GM18507 (cell line): ENCODE measurements at regions not wholly inside any gene's neighbourhood (a gene's known extent, or its start where the extent isn't known, plus 50 kb on each side); places are given as distances from the start of the nearest gene placed in this dataset.

Experiments
- DNase-seq: peaks from one replicate; pipeline ENCODE4 v3.0.0; 2011; ENCODE audit warnings: low read depth; ENCODE audit not compliant: insufficient read length; ENCODE audit errors: extremely low spot score
- FAIRE-seq: peaks from 2 replicates; lab custom pipeline; 2011; peaks lifted over from hg19 to GRCh38; lab: Jason Lieb, UNC

DNA sequence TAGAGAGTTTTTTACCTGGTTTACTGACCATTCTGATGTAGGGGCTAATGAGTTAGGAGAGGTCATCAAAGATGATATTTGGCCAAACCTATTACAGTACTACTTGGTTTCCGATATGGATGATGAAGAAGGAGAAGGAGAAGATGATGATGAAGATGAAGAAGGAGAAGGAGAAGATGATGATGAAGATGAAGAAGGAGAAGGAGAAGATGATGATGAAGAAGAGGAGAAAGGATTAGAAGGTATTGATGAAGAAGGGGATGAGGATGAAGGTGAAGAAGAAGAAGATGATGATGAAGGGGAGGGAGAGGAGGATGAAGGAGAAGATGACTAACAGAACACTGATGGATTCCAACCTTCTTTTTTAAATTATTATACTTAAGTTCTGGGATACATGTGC is 196.6 kb downstream of the TMX1 start:
- FAIRE-seq (no peak), DNase-seq (no peak)

DNA sequence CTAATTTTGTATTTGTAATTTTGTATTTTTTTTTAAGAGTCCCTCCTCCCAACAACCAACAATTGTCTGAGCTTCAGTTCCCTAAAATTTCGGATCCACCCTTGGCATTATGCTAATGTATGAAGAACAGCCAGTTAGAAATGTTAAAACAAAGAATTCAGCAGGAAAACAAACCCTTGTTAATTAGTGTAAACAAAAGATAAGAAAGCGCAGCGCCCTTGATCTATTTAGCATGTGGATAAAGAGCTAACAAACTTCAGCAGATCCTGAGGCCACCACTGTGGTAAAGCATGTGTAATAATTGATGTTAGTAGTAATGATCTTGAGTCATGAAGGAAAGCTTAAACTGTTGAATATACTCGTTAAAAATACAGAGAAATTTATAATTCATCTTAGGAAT is 199.8 kb downstream of the TMX1 start:
- no peak for FAIRE-seq
- no peak for DNase-seq

DNA sequence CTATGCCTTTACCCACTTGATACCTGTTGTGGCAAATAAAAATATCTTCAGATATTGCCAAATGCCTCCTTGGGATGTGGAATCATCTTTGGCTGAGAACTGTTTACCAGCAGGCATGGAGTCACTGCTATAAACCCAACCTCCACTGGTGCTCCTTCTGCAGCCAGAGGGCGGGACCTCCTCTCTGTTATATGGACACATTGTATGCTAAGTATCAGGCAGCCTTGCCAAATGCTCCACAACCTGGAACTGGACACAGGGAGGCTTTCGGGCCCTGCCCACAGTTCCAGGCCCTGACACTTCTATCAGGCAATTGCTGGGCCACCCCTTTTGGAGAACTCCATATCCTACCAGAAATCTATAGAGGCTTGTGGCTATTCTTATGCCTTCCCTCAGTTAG is 201.0 kb downstream of the TMX1 start:
- DNase-seq (no peak), FAIRE-seq (no peak)

DNA sequence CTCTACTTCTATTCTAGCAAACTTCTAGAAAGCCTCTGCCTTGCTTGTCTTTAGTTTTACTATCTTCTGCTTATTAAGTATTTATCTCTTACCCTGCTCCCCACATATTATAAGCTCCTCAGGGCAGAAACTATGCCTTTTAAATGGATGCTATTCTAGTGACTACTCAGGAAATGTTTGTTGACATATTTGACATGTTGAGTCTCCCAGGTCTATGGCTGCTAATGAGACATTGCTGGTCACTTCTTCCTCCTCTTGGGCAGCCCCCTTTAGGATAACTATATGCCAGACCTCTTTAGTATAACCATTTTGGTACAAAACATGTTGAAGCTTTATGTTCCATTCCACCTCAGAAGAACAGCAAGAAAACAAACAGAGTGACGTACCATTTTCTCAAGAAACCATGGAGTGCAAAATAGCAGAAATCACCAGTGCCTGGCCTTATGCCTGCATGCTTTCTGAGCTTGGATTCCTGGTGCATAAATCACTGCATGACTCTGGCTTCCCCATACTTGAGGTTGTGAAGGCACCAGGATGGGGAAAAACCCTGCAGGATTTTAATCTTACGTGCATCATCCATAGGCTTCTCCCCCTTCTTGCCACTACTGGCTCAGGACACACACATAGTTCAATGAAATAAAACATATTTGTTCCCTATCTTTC is 202.6 kb downstream of the TMX1 start:
- DNase-seq = no peak

DNA sequence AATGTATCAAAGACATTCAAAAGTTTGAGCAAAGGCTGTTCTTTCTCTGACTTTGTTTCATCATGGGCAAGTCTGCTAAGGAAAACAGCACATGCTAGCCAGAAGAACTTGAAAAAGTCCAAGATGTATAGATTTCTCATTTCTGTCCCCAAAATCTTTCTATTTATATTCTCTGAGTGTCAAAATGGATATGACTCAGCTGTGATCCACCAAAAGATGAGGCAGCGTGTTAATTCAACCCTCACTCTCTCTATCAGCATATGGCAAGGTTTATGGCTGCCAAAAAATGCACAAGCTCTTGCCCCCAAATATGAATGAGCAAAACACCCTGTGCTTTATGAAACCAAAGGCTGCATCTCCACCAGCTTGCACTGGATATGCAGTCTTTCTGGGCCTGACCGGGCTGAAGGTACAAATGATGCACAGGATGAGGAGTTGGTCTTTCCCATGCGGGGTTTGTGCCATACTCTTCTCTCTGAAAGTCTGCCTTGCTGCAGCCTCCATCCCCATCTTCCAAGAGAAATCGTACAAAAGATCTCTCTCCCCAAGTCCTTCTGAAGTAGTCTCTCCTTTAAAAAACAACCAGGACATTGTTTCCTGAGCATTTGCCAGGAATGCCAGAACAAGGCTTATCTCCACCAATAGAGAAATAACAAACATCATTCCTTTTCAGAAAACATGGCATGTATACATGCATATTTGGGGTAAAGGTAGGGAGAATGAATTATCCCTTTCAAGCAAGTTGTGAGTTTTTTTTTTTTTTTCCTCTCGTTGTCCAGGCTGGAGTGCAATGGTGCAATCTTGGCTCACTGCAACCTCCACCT is 203.4 kb downstream of the TMX1 start:
- FAIRE-seq = no peak
- DNase-seq = no peak

More for the DNA sequence above, 202.6 kb downstream of the TMX1 start:
- FAIRE-seq = no peak

DNA sequence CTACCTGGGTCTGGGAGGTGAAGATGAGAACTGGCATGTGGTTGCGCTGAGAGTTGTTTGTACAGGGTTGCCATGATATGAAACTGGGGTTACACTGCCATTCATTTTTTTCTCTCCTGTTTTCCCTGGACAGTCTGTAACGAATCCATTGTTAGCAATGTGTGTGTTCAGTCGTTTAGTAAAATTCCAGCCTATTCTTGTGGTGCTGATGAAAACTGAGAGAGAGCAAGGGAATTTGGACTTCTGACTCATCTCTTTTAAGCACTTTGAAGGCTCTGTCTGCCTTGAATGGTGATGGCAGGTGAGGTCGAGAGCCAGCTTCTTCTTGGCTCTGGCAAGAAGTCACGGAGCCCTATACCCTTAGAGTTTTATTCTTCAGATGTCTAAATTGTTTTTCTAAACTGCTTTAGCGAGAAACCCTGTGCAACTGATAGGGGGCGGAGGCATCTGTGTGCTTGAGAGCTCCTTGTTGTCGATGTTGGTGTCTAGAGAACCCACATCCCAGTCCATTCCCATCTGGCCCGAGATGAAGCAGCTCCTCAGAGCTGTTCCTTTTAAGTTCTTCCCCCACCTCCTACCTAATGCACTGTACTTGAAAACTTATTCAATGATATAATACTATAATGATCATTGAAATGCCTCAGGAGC is 204.4 kb downstream of the TMX1 start:
- DNase-seq (no peak), FAIRE-seq (no peak)

DNA sequence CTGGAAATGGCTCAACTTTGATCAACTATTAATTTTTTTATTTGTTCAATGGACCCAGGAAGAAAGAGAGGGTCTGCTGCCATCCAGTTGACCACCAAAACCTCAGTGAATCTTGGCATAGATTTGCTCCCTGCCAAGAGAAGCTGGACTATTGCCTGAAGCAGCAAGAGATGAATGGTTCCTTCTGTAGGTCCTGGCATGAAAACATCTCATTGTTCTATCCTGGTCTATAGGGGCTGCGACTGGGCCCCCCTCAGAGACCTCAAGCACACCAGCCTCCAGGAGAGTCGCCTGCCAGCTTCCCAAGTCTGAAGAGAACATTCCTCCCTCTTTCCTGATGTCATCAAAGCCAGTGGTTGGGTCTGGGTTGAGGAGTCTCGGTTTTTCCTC is 204.9 kb downstream of the TMX1 start:
- DNase-seq (no peak), FAIRE-seq (no peak)

DNA sequence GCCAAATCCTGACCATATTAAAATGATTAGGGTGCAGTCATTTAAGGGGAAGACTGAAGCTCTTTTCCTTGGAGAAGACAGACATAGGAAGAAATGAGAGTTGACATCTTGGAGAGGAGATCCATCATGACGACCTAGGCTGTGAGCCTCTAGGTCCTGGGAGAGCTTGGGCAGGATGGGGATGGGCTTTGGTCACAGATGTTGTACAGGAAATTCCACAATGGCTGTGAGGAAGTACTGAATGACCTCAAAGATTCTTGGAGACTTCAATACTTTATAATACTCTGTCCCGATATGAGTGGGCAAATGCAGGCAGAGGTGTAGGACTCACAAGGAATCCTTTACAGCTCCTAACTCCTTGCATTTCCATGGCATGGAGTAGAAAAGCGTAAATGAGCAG is 204.9 kb upstream of the FRMD6 start:
- FAIRE-seq (no peak), DNase-seq (no peak)

DNA sequence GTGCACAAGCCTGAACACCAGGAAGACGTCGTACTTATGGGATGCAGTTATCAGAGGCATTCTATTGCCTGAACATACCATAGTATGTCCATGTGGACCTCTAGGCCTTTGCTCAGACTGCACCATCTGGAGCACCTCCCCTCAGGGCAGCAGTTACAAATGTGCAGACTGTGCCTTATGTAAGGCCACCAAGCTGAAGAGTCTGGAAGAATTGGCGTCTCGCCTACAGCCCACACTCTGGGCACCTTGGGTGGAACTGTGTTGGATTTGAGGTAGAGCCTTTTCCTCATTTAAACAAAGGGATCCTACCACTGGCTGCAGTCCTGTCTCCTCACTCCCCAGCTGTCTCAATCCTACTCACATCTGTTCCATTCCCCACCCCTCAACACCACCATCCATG is 204.3 kb upstream of the FRMD6 start:
- no peak for DNase-seq
- no peak for FAIRE-seq

DNA sequence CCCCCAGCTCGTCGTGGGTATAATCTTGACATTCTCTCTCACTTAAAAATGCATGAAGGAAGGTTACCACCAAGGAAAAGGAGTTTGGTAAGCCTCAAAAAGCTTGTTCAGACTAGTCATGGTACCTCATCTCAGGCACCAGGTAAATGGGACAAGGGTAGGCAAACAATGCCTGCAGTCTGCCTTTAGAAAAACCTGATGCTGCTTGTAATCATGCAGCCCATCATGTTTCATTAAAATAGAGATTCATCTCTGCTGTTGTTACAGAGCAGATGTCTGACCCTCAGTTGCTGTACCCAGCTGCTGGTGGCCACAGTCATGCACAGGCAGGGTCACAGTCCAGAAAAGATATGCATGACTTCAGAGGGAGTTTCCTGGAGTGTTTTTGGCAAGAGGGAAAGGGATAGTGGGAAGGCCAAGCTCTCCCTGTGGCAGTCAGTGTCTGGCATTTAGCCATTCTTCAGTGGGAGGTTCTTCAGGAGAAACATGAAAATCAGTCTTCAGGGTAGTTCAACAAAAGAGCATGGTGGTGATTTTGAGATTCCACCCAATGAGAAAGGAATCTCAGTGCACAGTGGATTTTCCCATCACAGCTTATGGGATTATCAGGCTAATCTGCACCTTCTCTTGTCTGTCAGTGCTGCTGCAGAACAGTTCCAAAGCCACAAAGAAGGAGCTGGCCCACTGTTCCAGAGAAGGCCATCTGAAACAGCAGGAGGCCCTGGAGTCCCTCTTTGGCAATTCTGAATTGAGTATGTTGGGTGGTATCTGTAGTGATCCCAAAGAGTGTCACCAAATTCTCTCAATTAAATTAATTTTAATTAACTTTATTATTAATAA is 202.7 kb upstream of the FRMD6 start:
- FAIRE-seq = no peak
- DNase-seq = no peak

DNA sequence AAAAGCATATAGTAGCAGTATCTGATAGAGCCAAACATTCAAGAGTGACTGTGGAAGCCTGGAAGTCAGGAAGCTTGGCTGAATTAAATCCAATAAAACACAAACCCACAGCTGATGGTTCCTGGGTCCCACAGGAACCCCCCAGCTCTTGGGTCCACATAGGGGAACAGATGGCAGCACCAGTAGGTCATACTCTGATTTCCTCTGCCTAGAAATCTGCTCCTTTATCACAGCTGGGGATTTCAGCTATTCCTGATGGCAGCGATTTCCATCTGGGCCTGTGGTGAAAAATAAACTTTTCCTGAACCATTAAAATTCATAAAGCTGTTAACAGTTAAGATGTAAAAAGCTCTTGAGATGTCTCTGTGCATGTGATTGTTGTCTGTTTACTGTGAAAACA is 202.0 kb upstream of the FRMD6 start:
- FAIRE-seq (no peak), DNase-seq (no peak)

DNA sequence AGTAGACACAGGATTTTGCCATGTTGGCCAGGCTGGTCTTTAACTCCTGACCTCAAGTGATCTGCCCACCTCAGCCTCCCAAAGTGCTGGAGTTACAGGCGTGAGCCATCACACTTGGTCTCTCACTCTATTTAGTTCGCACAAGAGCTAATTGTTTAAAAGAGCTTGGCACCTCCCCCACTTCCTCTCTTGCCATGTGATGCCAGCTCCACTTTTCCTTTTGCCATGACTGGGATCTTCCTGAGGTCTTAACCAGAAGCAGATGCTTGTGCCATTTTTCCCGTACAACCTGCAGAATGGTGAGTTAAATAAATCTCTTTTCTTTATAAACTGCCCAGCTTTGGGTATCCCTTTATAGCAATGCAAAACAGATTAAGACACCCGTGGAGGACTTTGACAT is 200.1 kb upstream of the FRMD6 start:
- DNase-seq = no peak
- FAIRE-seq = no peak

DNA sequence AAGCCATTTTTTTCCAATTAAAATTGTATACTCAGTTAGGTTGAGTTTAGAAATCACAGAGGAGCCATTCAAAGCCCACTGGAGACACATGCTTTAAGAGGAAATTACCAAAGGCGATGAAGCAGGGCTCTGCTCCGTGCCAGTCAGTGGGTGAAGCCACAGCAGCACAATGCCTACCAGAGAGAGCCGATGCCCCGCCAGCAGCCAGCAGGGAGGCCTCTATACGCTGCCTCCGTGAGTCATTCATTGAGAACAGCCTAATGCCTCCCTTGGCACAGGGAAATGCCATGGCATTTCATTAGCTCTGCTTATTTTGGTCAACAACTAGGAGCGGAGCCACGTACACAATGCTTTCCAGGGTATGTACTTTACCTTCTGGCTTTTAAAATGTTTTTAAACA is 197.8 kb upstream of the FRMD6 start:
- no peak for FAIRE-seq
- DNase-seq = no peak

DNA sequence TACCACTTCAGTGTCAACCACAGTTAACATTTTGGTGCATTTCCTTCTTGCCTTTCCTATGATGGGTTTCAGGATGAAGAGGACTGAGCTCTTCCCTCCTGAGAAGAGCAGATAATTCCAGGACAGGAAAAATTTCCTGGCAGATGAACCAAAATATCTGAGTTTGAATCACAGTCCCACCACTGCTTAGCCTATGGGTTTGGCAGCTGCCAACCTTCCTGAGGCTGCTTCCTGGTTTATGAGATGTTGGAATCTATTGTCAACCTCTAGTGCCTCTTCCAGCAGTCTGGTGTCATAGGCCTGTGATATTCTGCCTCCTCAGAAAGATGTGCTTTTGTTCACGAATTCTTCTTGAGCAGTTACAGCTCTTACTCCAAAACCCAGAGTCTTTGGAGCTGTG is 197.4 kb upstream of the FRMD6 start:
- FAIRE-seq (no peak), DNase-seq (no peak)

DNA sequence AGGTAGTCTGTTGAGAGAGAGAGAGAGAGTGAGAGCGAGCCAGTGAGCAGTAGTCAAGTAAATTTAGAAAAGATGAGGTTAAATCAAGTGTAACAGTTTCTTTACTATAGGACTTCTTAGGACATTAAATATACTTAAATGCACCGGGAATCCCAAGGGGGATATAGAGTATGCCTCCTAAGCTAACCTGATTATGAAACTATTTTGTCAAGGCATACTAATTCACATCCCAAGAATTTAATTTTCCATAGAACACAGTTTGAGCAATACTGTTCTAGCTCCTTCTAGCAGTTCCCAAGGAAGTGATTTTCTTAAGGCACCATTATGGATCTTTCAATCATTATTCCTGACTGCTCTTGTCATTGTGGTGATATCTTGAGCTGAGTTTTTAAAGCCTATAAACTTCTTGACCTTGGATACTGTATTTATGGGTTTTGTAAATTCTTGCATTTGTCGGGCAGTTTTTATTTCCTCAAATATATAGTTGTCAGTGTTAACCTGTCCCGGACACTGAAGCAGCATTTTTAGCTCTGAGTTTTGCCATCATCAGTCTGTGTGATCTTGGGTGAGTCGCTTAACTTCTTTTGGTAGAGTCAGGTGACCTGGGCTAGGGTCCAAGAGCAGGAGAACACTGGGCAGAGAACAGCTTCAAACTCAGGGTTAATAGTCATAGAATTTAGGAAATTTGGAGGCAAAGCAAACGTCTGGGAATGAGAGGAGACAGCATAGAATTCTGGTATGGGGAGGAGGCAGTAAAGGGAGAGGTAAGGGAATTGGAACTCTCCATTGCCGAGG is 196.5 kb upstream of the FRMD6 start:
- DNase-seq (no peak), FAIRE-seq (no peak)

DNA sequence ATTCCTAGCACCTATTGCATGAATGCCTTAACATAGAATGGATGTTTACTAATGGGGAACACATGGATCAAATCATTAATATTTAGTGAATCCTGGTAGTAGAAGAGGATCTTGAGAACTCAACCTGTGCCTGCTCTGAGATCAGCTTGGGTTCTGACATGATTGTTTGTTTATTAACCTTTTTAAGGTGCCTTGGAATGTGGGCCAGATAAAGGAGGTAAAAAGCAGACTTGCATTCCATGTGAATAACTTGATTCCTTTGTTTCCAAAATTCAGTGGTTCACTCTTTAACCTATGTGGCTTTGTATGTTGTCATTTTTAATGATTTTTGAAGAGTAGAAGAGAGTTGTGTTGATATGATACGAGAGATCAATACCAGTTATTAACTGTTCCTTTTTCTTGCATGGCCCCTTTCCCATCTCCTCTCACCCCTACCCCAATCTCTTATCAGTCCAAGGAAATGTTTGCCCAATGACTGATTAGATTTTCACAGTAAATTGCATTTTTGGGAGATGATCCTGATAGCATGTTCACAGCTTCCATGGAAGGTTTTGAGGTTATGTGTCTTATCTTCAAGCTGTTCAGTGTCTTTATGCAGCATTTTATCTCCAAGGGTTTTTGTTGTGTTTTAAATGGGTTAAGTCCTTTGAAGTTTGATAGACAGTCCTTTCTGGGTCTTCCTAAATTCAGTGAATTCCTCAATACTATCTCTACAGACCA is 193.7 kb upstream of the FRMD6 start:
- FAIRE-seq = no peak
- no peak for DNase-seq

DNA sequence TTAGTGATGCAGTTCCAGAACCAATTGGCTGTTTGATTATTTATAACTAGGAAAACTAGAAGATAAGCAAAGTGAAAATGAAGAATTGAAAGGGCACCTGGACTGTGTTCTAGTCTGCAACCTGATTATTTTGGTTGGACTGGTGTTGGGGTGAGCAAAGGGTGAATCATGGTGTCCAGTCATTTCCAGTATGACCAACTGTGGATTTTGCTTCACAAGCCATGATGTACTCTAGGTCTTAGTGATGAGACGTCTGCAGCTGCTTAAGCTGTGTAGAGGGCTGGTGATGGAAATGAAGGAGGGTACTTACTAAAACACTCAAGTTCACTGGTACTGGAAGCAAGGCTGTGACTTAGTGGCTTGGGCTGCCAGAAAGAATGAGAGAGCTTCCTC is 193.2 kb upstream of the FRMD6 start:
- FAIRE-seq (no peak), DNase-seq (no peak)

DNA sequence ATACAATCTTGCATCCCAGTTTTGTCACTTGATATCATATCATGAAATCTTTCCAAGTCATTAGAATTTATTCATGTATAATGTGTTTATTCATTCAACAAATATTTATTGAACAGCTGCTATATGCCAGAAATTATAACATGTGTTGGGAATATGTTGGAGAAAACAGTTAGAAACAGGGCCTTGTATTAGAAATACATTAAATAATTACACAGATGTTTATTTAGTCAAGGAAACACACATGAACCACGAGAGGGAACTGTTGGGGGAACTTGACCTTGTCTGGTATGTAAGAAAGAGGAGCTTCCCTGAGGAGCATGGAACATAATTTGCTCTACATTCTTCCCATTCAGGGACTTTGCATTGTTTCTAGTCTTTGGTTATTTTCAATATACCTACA is 191.7 kb upstream of the FRMD6 start:
- no peak for DNase-seq
- FAIRE-seq = no peak

DNA sequence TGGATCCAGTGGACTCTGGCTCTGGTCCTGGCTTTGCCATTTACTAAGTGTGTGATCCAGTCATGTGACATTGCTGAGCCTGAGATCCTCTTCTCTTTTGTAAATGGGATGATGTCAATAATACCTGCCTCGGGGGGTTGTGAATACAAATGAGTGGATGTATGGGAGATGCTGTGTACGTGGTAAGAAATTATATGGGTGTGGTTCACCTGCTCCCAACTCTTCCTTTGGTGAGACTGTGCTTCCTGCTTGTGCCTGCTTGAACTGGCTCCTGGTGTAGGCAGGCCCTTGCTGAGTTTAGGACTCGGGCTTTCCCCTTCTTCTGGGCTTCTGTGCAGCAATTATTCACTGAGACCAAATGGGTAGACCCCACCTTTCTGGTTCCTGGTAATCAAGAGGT is 189.5 kb upstream of the FRMD6 start:
- no peak for FAIRE-seq

More for the DNA sequence above, 189.5 kb upstream of the FRMD6 start:
- no peak for DNase-seq
